Neural progenitor cell (in vitro differentiated cells): ENCODE measurements at regions not wholly inside any gene's neighbourhood (a gene's known extent, or its start where the extent isn't known, plus 50 kb on each side); places are given as distances from the start of the nearest gene placed in this dataset.
"Not testable (repeated sequence)": the region's sequence is repeated elsewhere in the genome, so short reads cannot be mapped to it uniquely, and the experiment has no call there.

ENCODE experiments used
- CTCF ChIP-seq: fragments of 200-600 bp; sonication (generic); IDR thresholded peaks from 2 replicates; pipeline ENCODE4 v1.5.1; 2017; ENCODE audit warnings: antibody characterized with exemption, mild to moderate bottlenecking
- EZH2 ChIP-seq: fragments of 200-600 bp; sonication (generic); IDR thresholded peaks from 2 replicates; pipeline ENCODE4 v1.6.1; 2017; ENCODE audit warnings: antibody characterized with exemption, mild to moderate bottlenecking, moderate library complexity

GRCh38 chr4:137733174-137734141, 201.2 kb upstream of the PCDH18 start:
- peak; percentile 54 for TF ChIP-seq CTCF
- not testable (repeated sequence) for TF ChIP-seq EZH2
